ENCODE measurements at regions not wholly inside any gene's neighbourhood (a gene's known extent, or its start where the extent isn't known, plus 50 kb on each side); places are given as distances from the start of the nearest gene placed in this dataset.

GRCh38 chr5:129363991-129364390 lies 96.1 kb upstream of the ADAMTS19 start:
- Histone ChIP-seq H3K4me3 (ENCODE audit: low read depth, low read length, poor library complexity, severe bottlenecking) (no peak overlapping the region), H3K27ac (ENCODE audit: low read depth, low read length, poor library complexity, severe bottlenecking) (no peak overlapping the region), H3K4me1 (ENCODE audit: insufficient read depth, low read length, poor library complexity, severe bottlenecking) (no peaks in the 10 kb centered on the region), H3K27me3 (replicated peaks; ENCODE audit: insufficient read depth, low read depth, low read length, poor library complexity) (no peaks in the 10 kb centered on the region), H3K9me3 (ENCODE audit: low read depth, low read length, poor library complexity, severe bottlenecking) (peaks cover 5% of the 10 kb centered on the region), H3K36me3 (ENCODE audit: insufficient read depth, low read length, poor library complexity, severe bottlenecking) (no peaks in the 10 kb centered on the region)
- no peak for TF ChIP-seq EZH2 (IDR thresholded peaks at IDR 0.05; ENCODE audit: borderline replicate concordance, low read depth, low read length, poor library complexity, severe bottlenecking)
- TF ChIP-seq CTCF (conservative IDR thresholded peaks at IDR 0.05; ENCODE audit: low read depth, low read length), result no peak
- BruUV-seq (replicated peaks), result no TSS peak
- DNase-seq (ENCODE audit: low spot score), result no peak
- ChIA-PET CTCF (no interaction called here), POLR2A (ENCODE audit: low non-redundant PET) (no interaction called here)
- intact Hi-C loops (cut with micrococcal nuclease; ENCODE audit: unreplicated experiment), result loop anchor here (5.0 kb wide), 1 partner anchor 403 kb away; no protein-coding TSS in a partner anchor

GRCh38 chr5:129367883-129368282 lies 92.2 kb upstream of the ADAMTS19 start:
- intact Hi-C loops (cut with micrococcal nuclease; ENCODE audit: unreplicated experiment), result no loop called here
- BruUV-seq (replicated peaks), result no TSS peak
- Histone ChIP-seq H3K36me3 (ENCODE audit: insufficient read depth, low read length, poor library complexity, severe bottlenecking) (no peaks in the 10 kb centered on the region), H3K4me3 (ENCODE audit: low read depth, low read length, poor library complexity, severe bottlenecking) (no peak overlapping the region), H3K27me3 (replicated peaks; ENCODE audit: insufficient read depth, low read depth, low read length, poor library complexity) (no peaks in the 10 kb centered on the region), H3K27ac (ENCODE audit: low read depth, low read length, poor library complexity, severe bottlenecking) (no peak overlapping the region), H3K9me3 (ENCODE audit: low read depth, low read length, poor library complexity, severe bottlenecking) (peaks cover 5% of the 10 kb centered on the region), H3K4me1 (ENCODE audit: insufficient read depth, low read length, poor library complexity, severe bottlenecking) (no peaks in the 10 kb centered on the region)
- ChIA-PET CTCF (no interaction called here), POLR2A (ENCODE audit: low non-redundant PET) (no interaction called here)
- no peak for DNase-seq (ENCODE audit: low spot score)
- TF ChIP-seq CTCF (conservative IDR thresholded peaks at IDR 0.05; ENCODE audit: low read depth, low read length) (no peak), EZH2 (IDR thresholded peaks at IDR 0.05; ENCODE audit: borderline replicate concordance, low read depth, low read length, poor library complexity, severe bottlenecking) (no peak)

GRCh38 chr5:129372025-129372424 lies 88.1 kb upstream of the ADAMTS19 start:
- Histone ChIP-seq H3K4me3 (ENCODE audit: low read depth, low read length, poor library complexity, severe bottlenecking) (no peak overlapping the region), H3K27ac (ENCODE audit: low read depth, low read length, poor library complexity, severe bottlenecking) (no peak overlapping the region), H3K36me3 (ENCODE audit: insufficient read depth, low read length, poor library complexity, severe bottlenecking) (no peaks in the 10 kb centered on the region), H3K27me3 (replicated peaks; ENCODE audit: insufficient read depth, low read depth, low read length, poor library complexity) (no peaks in the 10 kb centered on the region), H3K9me3 (ENCODE audit: low read depth, low read length, poor library complexity, severe bottlenecking) (no peaks in the 10 kb centered on the region), H3K4me1 (ENCODE audit: insufficient read depth, low read length, poor library complexity, severe bottlenecking) (no peaks in the 10 kb centered on the region)
- no peak for DNase-seq (ENCODE audit: low spot score)
- POLR2A ChIA-PET (ENCODE audit: low non-redundant PET), result no interaction called here
- no TSS peak for BruUV-seq (replicated peaks)
- intact Hi-C loops (cut with micrococcal nuclease; ENCODE audit: unreplicated experiment), result no loop called here
- CTCF ChIA-PET, result no interaction called here
- TF ChIP-seq EZH2 (IDR thresholded peaks at IDR 0.05; ENCODE audit: borderline replicate concordance, low read depth, low read length, poor library complexity, severe bottlenecking), result no peak
- no peak for TF ChIP-seq CTCF (conservative IDR thresholded peaks at IDR 0.05; ENCODE audit: low read depth, low read length)

All from A673 (cell line).